ENCODE measurements at regions not wholly inside any gene's neighbourhood (a gene's known extent, or its start where the extent isn't known, plus 50 kb on each side); places are given as distances from the start of the nearest gene placed in this dataset.

DNA sequence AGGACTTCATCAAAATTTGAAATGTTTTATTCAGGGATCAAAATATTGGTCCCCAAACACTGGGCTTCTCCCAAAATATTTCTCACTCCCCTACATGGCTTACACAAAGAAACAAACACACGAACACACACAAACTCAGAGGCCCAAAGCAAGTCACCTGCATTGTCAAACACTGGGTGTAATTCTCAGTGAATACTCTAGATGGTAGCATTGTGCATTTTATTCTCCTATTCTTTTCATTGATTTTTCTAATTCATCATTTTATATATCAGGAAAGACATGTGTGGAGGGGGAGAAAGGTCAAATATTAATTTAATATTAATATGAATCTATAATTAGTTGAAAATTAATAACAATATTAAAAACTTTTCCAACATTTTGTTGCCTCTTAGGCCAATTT lies 72.3 kb upstream of the TNMD start:
- no peaks in the 10 kb centered on the region for H3K9me3 Mint-ChIP-seq
- no peak overlapping the region for H3K4me3 Mint-ChIP-seq (ENCODE audit: low read depth)
- no peak overlapping the region for H3K27ac Mint-ChIP-seq
- no peaks in the 10 kb centered on the region for H3K36me3 Mint-ChIP-seq (ENCODE audit: low read depth)
- DNase-seq (ENCODE audit: low spot score), result no peak
- peaks cover 1% of the 10 kb centered on the region for H3K27me3 Mint-ChIP-seq (ENCODE audit: low read depth)
- no peaks in the 10 kb centered on the region for H3K4me1 Mint-ChIP-seq (ENCODE audit: low read depth)
- intact Hi-C loops (cut with micrococcal nuclease), result loop anchor here (2.0 kb wide), 2 partner anchors 124 to 256 kb away; partner anchors contain the start of gene TSPAN6

DNA sequence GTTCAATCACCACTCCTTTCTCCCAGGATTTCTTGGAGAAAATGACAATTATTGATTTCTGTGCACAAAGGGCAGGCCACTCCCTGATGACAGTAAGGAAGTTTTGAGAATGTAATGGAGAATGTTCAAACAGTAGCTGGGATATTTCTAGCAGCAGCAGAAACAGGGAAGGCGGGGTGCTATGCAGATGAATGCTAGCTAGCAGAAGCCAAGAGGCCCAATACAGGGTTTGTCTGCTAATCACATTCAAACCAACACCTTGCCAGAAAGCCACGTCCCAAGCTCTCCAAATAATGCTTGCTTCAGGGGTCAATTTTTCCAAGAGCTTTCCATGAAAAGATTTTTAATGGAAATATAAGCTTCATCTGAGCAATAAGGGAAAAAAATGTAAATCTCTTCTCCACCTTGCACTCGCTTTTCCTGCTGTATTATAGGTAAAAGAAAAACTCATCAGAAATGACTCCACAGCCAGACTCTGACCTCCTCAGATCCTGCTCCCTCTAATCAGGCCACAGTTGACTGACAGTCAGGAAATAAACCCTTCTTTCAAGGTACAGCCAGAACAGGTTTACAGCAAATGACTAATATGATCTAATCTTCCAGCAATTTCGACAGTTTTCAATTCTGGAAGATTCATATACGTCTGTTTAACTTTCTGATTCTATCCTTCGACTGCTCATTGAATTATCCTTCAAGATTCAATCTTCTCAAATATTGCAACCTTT lies 84.7 kb upstream of the PCDH19 start:
- Mint-ChIP-seq H3K27me3 (ENCODE audit: low read depth) (no peaks in the 10 kb centered on the region), H3K9me3 (peaks cover 3% of the 10 kb centered on the region), H3K4me3 (ENCODE audit: low read depth) (no peak overlapping the region), H3K4me1 (ENCODE audit: low read depth) (no peaks in the 10 kb centered on the region), H3K27ac (no peak overlapping the region), H3K36me3 (ENCODE audit: low read depth) (no peaks in the 10 kb centered on the region)
- DNase-seq (ENCODE audit: low spot score), result no peak
- intact Hi-C loops (cut with micrococcal nuclease), result no loop called here

DNA sequence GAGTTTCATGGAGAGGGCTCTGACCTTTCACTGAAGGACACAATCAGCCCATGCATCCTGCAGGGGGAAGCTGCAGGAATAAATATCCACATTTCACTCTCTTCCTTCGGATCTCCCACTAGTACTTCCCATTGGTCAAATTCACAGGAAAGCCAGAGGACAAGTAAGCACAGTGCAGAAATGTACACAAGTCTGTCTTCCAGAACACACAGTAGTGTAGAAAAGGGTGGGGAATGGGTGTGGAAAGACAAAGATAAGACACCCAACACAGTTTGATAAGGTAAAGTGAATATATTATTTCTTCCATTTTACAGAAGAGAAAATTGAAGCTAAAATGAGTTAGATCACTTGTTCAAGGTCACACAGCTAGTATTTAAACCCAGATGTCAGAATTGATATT lies 81.1 kb upstream of the PCDH19 start:
- no peaks in the 10 kb centered on the region for H3K4me1 Mint-ChIP-seq (ENCODE audit: low read depth)
- no peak overlapping the region for H3K27ac Mint-ChIP-seq
- intact Hi-C loops (cut with micrococcal nuclease), result no loop called here
- H3K36me3 Mint-ChIP-seq (ENCODE audit: low read depth), result no peaks in the 10 kb centered on the region
- H3K9me3 Mint-ChIP-seq, result no peaks in the 10 kb centered on the region
- H3K4me3 Mint-ChIP-seq (ENCODE audit: low read depth), result no peak overlapping the region
- no peak for DNase-seq (ENCODE audit: low spot score)
- H3K27me3 Mint-ChIP-seq (ENCODE audit: low read depth), result no peaks in the 10 kb centered on the region

DNA sequence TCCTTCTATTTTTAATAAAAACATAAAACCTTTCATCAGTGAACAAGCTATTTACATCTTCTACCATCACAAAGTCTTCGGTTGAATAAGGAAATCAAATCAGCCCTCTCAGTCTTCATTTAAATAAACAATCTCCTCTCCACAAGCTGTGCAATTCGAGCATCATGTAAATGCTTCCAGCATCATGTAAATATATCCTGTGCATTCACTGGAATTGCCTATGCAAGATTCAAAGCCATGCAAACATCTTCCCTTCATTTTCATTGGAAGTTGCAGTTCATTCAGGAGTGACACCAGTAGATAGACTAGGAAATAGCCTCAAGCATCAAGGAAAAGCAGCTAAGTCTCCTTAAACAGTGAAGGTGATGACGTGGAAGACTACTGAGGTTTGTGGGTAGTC lies 77.7 kb upstream of the PCDH19 start:
- intact Hi-C loops (cut with micrococcal nuclease), result no loop called here
- Mint-ChIP-seq H3K27me3 (ENCODE audit: low read depth) (no peaks in the 10 kb centered on the region), H3K36me3 (ENCODE audit: low read depth) (no peaks in the 10 kb centered on the region), H3K27ac (no peak overlapping the region), H3K4me3 (ENCODE audit: low read depth) (no peak overlapping the region), H3K4me1 (ENCODE audit: low read depth) (no peaks in the 10 kb centered on the region), H3K9me3 (no peaks in the 10 kb centered on the region)
- DNase-seq (ENCODE audit: low spot score), result no peak

DNA sequence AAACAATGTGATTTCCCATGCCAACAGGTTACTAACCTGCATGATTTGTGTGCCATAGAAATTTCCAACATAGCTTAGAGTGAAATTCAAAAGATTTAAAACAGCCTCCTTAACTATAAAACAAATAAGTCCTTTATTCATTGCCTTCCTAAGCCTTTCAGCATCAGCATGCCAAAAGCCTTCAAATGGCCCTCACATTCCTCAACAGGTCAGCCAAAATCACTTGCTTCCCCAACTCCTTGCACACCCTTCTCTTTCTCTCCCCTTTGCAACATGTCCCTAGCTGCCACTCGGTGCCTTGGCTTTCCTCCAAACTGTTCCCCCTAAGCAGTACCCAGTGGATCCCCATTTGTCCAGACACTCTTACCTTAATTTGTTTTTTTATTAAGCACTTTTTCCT lies 74.9 kb upstream of the PCDH19 start:
- Mint-ChIP-seq H3K27me3 (ENCODE audit: low read depth) (no peaks in the 10 kb centered on the region), H3K4me3 (ENCODE audit: low read depth) (no peak overlapping the region), H3K9me3 (no peaks in the 10 kb centered on the region), H3K27ac (no peak overlapping the region), H3K4me1 (ENCODE audit: low read depth) (no peaks in the 10 kb centered on the region), H3K36me3 (ENCODE audit: low read depth) (no peaks in the 10 kb centered on the region)
- intact Hi-C loops (cut with micrococcal nuclease), result no loop called here
- no peak for DNase-seq (ENCODE audit: low spot score)

DNA sequence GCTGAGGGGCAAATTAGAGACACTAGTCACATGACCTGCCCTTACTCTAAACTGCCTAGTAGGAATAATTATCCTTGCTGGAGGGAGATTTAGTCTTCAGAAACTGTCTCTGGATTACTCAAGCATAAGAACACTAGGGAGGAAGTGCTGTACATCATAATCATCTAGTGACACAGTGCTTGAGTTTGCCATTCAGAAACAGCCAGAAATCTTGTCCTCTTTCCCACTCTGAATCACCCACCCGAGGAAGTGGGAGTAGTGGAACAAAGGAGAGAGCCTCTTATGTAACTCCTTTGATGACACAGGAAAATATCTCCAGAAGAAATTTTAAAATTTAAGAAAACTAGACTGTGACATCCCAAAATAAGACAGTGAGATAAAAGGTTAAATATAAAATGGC lies 69.3 kb upstream of the PCDH19 start:
- no peaks in the 10 kb centered on the region for H3K4me1 Mint-ChIP-seq (ENCODE audit: low read depth)
- intact Hi-C loops (cut with micrococcal nuclease), result no loop called here
- H3K27me3 Mint-ChIP-seq (ENCODE audit: low read depth), result no peaks in the 10 kb centered on the region
- no peaks in the 10 kb centered on the region for H3K36me3 Mint-ChIP-seq (ENCODE audit: low read depth)
- no peak overlapping the region for H3K4me3 Mint-ChIP-seq (ENCODE audit: low read depth)
- no peak overlapping the region for H3K27ac Mint-ChIP-seq
- DNase-seq (ENCODE audit: low spot score), result no peak
- H3K9me3 Mint-ChIP-seq, result no peaks in the 10 kb centered on the region

DNA sequence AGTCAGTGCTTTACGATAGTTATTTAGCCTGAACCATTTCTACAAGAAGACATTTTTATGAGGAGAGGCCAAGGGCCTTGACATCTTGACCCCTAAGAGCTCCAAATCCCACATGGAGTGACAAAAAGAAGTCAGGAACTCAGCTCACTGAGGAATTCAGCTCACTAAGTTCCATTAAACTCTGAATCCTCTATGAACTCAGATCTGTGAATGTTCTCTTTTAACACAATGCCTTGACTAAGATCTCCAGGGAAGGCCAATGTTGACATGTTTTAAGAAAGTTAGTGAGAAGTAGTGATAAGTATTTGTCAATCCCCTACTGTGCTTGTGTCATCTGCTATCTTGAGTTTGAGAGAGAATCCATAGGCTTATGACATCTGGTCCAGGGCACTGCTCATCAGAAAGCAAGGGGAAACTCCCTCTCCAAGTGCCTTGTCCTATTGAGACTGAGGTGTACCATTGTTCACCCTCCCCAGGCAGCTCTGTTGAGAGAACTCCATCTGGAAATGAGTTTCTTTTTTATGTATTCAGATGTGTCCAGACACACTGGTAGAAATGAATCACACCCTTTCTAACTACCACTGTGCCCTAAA lies 68.7 kb upstream of the PCDH19 start:
- Mint-ChIP-seq H3K9me3 (no peaks in the 10 kb centered on the region), H3K4me3 (ENCODE audit: low read depth) (no peak overlapping the region), H3K27ac (no peak overlapping the region), H3K27me3 (ENCODE audit: low read depth) (no peaks in the 10 kb centered on the region), H3K4me1 (ENCODE audit: low read depth) (no peaks in the 10 kb centered on the region), H3K36me3 (ENCODE audit: low read depth) (no peaks in the 10 kb centered on the region)
- intact Hi-C loops (cut with micrococcal nuclease), result no loop called here
- no peak for DNase-seq (ENCODE audit: low spot score)

DNA sequence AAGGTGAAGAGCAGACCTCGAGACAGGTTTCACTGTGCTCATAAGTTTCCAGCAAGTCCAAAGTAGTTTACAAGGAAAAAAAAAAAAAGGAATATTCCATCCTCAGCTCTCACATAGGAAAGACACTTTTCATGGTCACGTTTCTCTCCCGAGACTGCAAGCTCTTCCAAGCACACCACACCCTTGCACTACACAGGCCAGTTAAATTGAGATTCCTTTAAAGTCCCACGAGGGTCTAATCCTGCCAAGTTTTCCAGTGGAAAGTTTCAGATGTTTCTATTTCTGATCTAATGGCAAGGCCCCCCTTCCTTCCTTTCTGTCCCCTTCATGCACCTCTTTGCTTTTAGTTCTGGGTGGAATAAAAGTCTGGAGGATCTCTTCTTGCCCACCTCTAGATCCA lies 67.9 kb upstream of the PCDH19 start:
- intact Hi-C loops (cut with micrococcal nuclease), result no loop called here
- Mint-ChIP-seq H3K4me1 (ENCODE audit: low read depth) (no peaks in the 10 kb centered on the region), H3K27me3 (ENCODE audit: low read depth) (no peaks in the 10 kb centered on the region), H3K9me3 (no peaks in the 10 kb centered on the region), H3K27ac (no peak overlapping the region), H3K4me3 (ENCODE audit: low read depth) (no peak overlapping the region), H3K36me3 (ENCODE audit: low read depth) (no peaks in the 10 kb centered on the region)
- DNase-seq (ENCODE audit: low spot score), result no peak

DNA sequence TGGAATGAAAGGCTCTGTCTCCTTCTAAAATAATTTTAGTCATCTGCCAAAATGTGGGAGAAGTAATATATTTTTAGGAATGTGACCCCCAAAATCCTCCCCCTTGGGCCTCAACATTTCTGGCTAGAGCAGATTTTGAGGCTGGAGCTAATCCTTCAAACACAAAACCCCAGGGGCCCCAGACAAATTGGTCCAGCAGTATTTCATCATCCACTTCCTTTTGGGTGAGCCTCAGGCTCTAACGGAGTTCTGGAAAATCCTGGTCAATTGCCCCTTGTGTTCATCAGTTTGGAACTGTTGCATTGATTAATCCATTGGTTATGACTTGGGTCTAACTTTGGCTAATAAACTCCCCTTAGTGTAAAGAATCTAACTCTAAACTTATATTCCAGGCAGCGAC lies 67.4 kb upstream of the PCDH19 start:
- Mint-ChIP-seq H3K27ac (no peak overlapping the region), H3K4me3 (ENCODE audit: low read depth) (no peak overlapping the region)
- intact Hi-C loops (cut with micrococcal nuclease), result no loop called here

More for the DNA sequence above, 67.4 kb upstream of the PCDH19 start:
- no peaks in the 10 kb centered on the region for H3K9me3 Mint-ChIP-seq
- no peaks in the 10 kb centered on the region for H3K27me3 Mint-ChIP-seq (ENCODE audit: low read depth)
- no peaks in the 10 kb centered on the region for H3K4me1 Mint-ChIP-seq (ENCODE audit: low read depth)
- DNase-seq (ENCODE audit: low spot score), result no peak
- no peaks in the 10 kb centered on the region for H3K36me3 Mint-ChIP-seq (ENCODE audit: low read depth)

All from activated T-helper 2 cell treated with anti-CD3 and anti-CD28 coated beads, Interferon-gamma antibody, Interleukin-2, Interleukin-4, amounts not matched to agents 10 μg/mL and 5 μg/mL and 100 μg/mL, durations not matched to agents 14 hours and 24 hours and 36 hours (primary cell).